ENCODE measurements at regions not wholly inside any gene's neighbourhood (a gene's known extent, or its start where the extent isn't known, plus 50 kb on each side); places are given as distances from the start of the nearest gene placed in this dataset.

DNA sequence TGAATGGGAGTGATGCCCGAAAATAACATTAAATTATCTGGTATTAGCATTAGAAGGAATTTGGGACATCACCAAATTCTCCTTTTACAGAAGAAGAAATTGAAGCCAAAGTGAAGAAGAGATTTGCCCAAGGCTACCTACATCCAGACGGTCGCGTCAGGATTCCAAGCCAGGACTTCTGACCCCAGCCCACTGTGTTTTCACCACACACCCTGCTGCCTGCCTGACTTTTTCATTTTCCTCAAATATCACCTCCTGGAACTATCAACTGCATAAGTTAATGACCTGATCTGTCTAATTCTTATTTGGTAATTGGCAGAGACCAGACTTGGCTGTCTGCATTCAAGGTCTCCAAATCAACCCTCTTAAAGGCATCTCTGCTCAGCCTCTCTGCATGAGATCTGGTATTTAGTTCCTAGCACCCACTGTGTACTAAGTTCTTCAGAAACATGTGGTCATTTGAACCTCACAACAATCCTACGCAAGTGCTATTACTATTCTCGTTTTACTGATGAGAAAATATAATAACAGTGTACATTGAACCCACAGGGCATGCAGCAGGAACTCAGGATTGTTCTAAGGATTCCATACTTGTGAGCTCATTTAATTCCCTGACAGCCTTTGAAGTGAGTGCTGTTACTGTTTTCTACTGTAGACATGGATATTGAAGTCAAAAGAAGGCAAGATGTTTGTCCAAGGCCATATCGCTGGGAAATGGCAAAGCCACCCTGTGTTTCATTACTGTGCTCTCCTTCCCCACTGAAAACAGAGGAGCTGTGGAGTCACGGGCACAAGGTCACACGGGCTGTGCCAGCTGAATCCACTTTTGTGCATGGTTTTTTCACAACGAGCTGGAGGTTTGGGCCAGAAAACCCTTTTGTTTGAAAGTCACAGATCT is 195.2 kb upstream of the C1QTNF7 start:
- no peak for DNase-seq

DNA sequence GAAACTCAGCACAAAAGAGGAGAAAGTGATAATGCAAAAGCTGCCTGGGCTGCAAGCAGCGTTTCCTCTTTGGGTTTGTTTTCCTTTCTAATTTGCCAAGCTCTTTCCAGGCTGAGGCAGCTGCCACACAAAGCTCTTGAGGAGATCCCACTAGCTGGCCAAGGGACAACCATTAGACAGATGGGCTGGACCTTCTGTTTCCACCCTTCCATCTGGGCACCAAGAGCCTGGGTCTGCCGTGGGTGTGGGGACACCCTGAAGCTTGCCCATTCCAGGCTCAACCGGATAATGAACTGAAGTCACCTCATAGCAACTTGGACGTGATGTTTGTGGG is 194.6 kb upstream of the C1QTNF7 start:
- DNase-seq, result no peak

DNA sequence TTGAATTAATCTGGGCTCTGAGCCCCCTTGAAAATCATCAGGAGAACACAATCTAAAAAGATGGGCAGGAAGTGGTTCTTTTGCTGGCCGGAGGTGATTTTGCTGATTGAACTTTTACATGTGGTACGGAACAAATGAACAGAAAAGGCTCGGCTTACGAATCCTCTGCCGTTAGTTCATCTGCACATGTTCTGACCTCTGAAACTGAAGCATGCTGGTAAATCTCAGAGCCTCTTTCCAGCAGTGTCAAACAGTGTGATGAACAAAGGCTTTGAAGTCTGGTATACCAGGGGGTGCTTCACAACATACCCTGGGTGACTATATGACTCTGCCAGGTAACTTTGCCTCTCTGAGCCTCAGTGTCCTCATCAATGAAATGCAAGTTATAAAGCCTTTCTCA is 194.2 kb upstream of the C1QTNF7 start:
- no peak for DNase-seq

DNA sequence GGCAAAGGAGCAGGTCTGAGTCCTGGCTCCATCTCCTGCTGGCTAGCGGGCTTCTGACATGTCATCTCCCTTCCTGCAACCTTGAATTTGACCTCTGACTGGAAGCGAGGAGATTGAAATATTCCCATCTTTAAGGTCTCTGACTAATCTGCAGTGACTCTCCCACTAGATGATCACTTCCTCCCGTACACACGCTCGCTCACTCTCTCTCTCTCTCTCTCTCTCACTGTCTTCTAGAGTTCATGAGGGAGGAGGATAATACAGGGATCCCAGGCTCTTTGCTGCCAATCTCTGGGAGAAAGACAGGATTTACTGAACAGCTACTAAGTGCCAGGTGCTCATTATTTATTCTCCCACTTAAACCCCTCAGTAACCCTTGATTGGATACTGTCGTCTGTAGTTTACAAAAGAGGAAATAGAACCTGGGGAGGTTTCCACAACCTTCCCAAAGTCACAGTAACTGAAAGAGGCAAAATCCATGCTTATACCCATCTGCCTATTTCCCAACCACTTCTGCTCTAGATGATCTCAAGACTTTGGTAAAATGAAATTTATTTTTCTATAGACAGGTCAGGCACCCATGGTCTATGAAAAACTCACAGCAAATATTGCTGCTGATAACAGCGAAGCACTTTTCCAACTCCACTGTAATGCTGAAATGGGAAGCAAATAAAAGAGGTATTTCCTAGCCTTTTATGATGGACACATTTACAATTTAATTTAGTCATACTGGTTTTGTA is 193.5 kb upstream of the C1QTNF7 start:
- no peak for DNase-seq

DNA sequence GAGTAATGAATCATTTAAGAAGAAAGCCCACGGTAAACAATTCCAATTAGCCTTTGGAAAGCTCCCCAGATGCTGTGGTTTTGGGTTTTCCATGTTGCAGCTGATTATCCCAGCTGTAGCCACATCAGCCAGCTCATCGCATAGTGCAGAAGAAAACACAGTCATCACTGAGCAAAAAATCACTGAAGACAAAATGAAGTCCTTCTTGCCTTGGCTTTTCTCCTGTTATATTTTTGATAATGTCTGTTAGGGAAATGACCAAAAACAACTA is 193.0 kb upstream of the C1QTNF7 start:
- no peak for DNase-seq

DNA sequence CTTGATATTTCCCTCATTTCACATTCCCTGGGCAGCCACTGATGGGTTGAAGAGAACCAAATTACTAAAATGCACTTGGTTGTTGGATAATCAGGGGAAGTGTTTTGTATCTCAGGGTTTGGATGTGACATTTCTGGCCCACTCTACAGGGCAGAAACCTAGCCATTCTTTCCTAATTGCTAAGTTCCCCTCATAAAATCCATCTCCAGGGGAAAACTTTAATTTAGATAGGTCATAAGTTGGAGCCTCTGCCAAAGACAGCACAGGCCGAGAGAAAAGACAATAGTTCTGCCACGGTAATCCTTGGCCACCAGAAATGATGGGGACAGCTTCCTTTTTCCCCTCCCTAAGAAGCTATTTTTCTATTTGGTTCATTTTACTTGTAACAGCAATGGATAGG is 192.7 kb upstream of the C1QTNF7 start:
- DNase-seq, result no peak

DNA sequence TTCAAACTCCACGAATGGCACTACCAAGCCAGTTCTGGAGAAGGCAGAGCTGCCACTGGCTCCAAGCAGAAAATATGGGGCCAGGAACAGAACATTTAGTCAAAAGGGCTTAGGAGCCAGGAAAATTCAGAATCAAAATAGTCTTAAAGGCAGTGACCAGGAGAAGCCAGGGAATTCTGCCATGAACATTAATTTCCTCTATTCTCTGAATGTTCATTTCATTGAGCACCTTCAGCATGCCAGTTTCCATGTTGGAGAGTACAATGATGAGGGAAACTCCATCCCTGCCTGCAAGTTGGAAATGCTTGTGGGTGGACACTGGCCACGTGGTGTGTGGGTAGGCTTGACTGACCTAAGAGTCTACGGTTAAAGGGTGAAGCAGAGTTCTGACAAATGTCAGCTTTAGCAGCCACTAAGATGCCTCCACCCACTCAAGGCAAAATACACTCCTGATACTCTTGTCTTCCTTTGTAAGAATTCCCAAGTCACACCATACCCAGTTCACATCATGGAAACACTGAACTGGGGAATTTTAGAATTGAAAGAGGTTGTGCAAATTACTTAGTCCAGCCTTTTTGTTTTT is 190.1 kb upstream of the C1QTNF7 start:
- no peak for DNase-seq

DNA sequence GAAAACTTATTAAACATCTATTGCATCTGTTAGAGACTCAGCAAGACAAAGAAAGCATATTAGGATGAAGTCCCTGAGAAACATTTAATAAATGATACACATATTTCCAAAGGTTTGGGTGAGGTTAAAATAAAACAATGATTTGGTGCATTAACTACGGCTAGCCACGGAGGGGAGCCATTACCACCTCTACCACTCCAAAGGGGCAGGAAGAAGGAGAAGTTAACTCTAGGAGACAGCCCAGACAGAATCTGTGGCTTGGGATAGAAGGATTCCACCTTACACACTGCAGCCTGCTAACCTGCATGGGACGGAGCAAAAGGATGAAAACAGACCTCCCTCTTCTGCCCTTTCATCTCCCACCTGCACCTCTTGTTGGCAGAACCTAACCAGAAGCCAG is 189.1 kb upstream of the C1QTNF7 start:
- DNase-seq, result no peak

DNA sequence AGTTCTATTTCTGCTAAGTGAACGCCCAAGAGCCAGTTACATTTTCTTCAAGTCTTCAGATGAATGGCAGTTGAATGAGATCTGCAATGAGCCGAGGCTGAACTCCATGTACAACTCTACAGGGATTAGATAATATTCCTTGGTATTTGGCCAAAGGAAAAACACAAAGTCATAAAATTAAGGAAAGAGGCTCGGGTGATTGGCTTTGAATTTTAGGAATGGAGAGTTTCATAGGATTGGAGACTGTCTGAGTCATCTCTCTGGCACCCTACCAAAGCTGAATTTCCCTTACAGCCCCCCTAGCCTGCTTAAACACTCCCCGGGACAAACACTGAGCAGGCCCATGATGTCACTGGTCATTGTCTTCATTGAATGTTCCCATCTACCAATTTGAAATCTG is 188.0 kb upstream of the C1QTNF7 start:
- no peak for DNase-seq

DNA sequence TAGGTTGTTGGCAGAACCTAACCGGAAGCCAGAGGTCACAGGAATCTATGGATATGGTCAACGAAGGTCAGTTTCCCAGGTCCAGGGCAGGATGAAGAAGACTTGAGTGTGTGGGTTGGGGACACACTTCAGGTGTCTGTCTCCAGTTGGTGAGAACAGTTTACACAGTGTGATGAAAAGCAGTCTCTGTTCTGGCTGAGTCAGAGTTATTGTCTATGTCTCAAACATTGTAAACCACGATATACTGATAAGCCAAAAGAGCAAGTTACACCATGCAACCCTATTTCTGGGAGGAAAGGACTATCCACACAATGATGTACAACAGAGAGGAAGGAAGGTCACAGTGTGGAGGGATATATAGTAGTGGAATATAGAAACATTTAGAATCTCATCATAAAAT is 187.1 kb upstream of the C1QTNF7 start:
- DNase-seq, result no peak

DNA sequence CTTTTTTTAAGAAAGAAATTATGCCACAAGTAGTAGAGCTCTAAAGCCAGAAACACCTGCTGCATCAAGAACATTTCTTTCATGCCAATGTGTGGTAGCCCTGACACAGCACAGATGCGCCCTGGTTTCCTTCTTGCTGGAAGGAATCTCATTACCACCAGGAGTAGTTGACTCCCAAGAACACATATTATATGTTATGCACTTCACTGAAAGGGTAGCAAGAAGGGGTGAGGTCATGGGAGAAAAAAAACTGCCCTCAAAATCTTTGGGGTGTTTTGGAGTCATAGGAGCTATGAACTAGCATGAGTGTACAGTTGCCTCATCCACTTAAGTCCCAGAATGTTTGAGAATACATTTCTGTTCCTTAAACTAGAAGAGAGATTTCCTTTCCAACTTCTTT is 185.8 kb upstream of the C1QTNF7 start:
- DNase-seq, result no peak

DNA sequence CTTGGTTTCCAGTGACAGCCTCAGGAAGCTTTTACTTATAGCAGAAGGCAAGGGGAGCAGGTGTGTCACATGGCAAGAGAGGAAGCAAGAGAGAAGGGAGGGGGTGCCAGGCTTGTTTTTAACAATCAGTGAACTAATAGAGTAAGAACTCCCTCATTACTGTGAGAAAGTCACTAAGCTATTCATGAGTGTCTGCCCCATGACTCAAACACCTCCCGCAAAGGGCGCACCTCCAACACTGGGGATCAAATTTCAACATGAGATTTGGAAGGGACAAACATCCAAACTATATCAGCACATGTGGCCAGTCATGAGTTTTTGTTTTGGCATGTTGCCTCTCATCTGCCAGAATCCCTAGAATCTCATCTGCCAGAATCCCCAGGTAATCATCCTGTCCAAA is 183.5 kb upstream of the C1QTNF7 start:
- DNase-seq, result no peak

DNA sequence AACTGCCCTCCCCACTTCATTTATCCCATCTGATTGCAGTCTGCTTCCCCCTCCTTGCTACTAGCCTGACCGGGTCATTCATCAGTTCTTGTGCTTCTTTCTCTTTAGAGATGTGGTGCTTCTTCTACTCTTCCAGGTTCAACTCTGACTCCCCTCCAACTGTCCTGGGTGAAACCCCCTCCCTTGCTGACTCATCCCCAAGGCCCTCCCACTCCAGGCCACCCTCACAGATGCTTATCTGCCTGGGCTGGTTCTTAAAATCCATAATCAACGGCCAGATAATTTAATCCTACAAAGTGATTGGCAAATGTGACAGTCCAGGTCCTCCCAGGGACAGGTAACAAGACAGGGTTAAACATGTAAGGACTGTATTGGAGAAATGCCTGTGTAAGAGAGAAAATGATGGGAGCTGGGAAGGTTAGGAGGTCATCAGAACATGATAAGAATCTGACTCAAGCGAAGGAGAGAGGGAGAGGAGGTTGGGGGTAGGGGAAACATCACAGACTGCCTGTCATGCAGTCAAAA is 182.8 kb upstream of the C1QTNF7 start:
- no peak for DNase-seq

DNA sequence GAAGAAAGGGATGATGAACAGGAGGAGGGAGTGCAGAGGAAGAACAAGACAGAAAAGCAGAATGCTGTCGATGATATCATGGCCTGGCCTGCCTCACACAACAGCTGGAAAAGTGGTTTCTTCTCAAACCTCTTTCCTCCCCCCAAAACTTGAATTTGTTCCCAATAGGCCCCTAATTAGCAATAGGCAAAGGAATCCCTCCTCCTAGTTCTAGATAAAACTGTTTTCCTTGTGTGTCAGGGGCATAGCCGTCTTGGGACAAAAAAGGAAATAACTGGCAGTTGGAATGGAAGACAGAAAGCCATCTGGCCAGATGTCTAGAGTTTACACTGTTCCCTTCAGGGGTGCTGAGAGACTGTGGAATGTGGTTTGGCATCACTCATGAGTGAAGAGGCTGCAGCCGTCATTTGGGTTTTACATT is 177.8 kb upstream of the C1QTNF7 start:
- DNase-seq, result no peak

DNA sequence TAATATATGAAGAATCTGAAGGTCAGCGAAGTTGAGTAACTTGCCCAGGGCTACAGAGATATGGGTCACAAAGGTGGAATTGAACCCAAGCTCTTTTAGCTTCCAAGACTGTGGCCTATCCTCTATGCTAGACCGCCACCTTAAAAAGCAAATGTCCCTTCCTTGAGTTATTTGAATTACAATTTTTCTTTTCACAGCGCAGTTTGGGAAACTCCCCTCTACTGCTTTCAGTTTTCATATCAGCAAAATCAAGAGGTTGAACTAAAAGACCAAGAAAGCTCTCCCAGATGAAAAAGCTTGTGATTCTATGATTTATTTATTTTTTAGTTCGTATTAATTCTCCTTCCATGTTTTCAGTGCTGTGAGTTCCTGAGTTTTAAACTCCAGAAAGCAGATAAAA is 174.5 kb upstream of the C1QTNF7 start:
- DNase-seq, result no peak

DNA sequence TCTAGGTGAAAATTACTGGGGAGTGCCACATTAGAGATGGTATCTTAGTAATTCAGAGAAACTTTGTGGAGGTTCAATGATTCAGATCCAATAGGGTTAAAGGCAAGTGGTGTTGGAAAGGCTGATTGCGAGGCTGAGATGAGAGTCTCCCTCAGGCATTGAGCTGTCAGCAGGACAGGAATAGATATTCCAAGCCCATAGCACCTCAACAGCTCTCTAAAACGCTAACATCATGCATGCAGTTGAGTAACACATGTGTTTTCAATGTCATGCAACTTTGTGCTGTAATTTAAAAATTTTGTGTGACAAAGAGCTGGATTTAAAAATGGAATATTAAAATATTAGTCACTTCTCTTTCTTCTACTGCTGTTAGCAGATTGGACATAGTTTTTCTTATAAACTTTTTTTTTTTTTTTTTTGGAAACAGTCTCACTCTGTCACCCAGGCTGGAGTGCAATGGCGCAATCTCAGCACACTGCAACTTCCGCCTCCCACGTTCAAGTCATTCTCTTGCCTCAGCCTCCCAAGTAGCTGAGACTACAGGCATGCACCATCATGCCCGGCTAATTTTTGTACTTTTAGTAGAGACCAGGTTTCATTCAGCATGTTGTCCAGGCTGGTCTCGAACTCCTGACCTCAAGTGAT is 173.5 kb upstream of the C1QTNF7 start:
- DNase-seq, result no peak

DNA sequence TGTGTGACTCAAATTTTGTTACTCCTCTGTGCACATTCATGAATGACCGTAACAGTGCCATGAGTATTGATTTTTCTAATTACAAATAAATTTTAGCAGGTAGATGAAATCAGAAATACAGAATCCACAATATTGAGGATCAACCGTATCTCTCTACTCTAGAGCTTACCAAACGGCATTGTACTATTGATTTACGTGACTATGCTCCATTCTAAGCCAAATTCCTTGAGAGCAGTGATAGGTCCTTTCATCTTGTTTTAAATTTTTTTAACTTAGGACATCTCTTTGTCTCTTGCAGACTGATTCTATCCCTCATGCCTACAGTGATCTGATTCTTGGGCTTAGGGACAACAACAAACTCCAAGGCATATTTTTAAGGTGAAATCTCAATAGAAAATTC is 172.3 kb upstream of the C1QTNF7 start:
- DNase-seq, result no peak

DNA sequence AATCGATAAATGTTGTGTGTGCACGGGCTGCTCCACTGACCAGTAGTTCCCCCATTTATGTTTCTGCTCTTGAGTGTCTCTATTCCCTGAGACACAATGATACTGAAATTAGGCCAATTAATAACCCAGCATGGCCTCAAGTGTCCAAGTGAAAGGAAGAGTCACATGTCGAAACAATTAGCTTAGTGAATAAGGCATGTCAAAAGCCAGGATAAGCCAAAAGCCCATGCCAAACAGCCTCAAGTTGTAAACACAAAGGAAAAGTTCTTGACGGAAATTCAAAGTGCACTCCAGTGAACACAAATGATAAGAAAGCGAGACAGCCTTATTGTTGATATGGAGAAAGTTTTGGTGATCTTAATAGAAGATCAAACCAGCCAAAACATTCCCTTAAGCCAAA is 167.1 kb upstream of the C1QTNF7 start:
- no peak for DNase-seq

DNA sequence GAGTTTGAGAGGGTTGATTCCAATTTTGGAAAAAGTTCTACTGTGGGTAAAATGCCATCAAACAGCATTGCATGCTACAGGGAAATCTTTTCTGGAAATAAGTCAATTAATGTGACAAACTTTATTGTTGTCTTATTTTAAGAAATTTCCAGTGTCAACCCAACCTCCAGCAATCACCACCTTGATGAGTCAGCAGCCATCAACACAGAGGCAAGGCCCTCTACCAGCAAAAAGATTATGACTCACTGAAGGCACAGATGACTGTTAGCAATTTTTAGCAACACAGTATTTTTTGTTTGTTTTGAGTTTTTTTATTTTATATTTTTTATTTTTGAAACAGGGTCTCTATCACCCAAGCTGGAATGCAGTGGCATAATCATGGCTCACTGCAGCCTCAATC is 165.4 kb upstream of the C1QTNF7 start:
- no peak for DNase-seq

DNA sequence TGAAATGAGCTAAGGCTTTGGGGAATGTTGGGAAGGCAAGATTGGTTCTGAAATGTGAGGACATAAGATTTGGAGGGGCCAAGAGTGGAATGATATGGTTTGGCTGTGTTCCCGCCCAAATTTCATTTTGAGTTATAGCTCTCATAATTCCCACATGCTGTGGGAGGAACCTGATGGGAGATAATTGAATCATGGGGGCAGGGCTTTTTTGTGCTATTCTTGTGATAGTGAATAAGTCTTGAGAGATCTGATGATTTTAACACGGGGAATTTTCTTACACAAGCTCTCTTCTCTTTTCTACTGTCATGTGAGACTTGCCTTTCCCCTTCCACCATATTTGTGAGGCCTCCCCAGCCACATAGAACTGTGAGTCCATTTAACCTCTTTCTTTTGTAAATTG is 157.6 kb upstream of the C1QTNF7 start:
- DNase-seq, result no peak

DNA sequence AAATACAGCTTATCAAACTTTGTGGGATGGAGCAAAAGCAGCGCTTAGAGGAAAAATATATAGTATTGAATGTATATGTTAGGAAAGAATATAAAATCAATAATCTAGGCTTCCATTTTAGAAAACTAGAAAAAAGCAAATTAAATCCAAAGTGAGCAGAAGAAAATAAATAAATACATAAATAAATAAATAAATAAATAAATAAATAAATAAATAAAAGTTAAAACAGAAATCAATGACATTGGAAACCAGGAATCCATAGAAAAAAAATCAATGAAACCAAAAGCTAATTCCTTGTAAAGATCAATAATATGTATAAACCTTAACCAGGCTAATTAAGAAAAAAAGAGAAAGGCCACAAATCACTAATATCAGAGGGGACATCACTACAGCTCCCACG is 141.8 kb upstream of the C1QTNF7 start:
- no peak for DNase-seq

DNA sequence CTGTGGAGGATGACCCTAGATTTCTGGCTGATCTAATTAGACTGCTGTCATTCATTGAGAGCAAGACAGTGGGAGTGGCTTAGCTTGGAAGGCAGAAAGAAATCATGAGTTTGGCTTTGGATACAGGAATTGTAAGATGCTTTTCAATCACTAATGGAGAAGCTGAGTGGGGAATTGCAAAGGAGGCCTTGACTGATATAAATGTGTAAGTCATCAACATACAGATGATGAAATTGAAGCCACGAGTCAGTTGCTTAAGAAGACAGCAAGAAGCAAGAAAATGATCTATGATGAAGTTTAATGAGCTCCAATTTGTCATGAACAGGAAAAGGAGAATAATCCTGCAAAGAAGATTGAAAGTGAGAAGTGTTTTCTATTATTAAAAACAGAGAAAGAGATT is 136.7 kb upstream of the C1QTNF7 start:
- DNase-seq, result no peak

DNA sequence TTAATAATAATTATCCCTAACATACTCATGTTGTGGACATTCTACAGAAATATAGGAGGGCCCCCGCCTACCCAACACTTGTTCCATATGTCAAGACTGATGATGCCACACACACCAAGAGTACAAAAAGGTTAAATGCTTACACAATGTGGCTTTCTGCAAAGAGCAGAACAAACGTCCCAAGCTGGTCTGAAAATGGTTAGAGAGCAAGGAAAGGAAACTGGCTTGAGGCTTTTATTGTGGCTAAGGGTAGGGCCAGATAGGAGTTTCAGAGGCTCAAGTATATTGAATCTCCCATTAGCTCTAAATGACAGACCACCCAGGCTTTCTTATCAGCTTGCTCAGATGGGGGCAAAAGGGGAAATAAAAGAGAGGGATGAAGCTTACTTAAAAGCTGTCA is 134.1 kb upstream of the C1QTNF7 start:
- no peak for DNase-seq

DNA sequence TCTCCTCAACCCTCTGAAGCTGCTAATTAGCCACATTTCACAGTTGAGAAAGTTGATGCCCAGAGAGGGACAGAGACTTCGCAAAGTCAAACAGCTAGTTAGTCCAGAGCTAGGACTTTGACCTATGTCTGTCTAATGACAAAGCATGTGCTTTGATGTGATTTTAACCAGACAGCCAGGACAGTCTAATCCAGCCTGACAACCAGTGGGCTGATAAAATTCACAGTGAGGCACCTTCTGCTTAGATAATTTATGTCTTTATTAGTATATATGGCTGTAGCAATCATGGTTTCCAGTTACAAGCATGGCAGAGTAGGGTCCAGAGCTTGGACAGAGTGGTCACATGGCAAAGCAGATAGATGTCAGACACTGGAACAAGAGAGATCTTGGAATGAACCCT is 133.6 kb upstream of the C1QTNF7 start:
- no peak for DNase-seq

All from SHP77 treated with DMSO at 0.1 percent for 48 hours (cell line).